ENCODE measurements at regions not wholly inside any gene's neighbourhood (a gene's known extent, or its start where the extent isn't known, plus 50 kb on each side); places are given as distances from the start of the nearest gene placed in this dataset.

- no peak for TF ChIP-seq SP1 (CRISPR knock-in tag; conservative IDR thresholded peaks at IDR 0.05)
- TF ChIP-seq ZBTB43 (CRISPR knock-in tag; IDR thresholded peaks at IDR 0.05) = no peak
Observed at GRCh38 chr2:121150713-121151112, 134.3 kb downstream of the TFCP2L1 start.
